Mesenchymal stem cell (in vitro differentiated cells and primary cell): ENCODE measurements at regions not wholly inside any gene's neighbourhood (a gene's known extent, or its start where the extent isn't known, plus 50 kb on each side); places are given as distances from the start of the nearest gene placed in this dataset.
"Not testable (repeated sequence)": the region's sequence is repeated elsewhere in the genome, so short reads cannot be mapped to it uniquely, and the experiment has no call there.

ENCODE experiments used
- DNase-seq: peaks from one replicate; pipeline ENCODE4 v3.0.0-alpha.2; 2013
- H2AFZ ChIP-seq: one replicate; pipeline ENCODE4 v1.6.1; 2013; ENCODE audit warnings: low read depth, mild to moderate bottlenecking, control low read depth, inconsistent platforms, low read length, moderate library complexity
- H2AK5ac ChIP-seq: 2 replicates; pipeline ENCODE4 v1.6.1; 2013; ENCODE audit warnings: low read length, moderate library complexity, mild to moderate bottlenecking, inconsistent platforms; ENCODE audit not compliant: severe bottlenecking
- H2BK120ac ChIP-seq: one replicate; pipeline ENCODE4 v1.6.1; 2013; ENCODE audit warnings: low read depth, mild to moderate bottlenecking, inconsistent platforms, low read length, moderate library complexity
- H2BK12ac ChIP-seq, 2 experiments: one replicate each; pipeline ENCODE4 v1.6.1; 2013; ENCODE audit warnings: inconsistent platforms in 2 of 2, low read length in 2 of 2, mild to moderate bottlenecking in 2 of 2, moderate library complexity in 2 of 2, control low read depth in 1 of 2
- H2BK15ac ChIP-seq: one replicate; pipeline ENCODE4 v1.6.1; 2013; ENCODE audit warnings: mild to moderate bottlenecking, low read depth, inconsistent platforms; ENCODE audit not compliant: poor library complexity, severe bottlenecking
- H2BK5ac ChIP-seq: 2 replicates; pipeline ENCODE4 v1.6.1; 2013; ENCODE audit warnings: low read depth, mild to moderate bottlenecking, low read length, control low read depth, inconsistent platforms; ENCODE audit not compliant: poor library complexity, severe bottlenecking
- H3K14ac ChIP-seq, 2 experiments: one replicate each; pipeline ENCODE4 v1.6.1; 2013; ENCODE audit warnings: inconsistent platforms in 2 of 2, low read length in 2 of 2, control low read depth in 1 of 2, mild to moderate bottlenecking in 1 of 2, moderate library complexity in 1 of 2
- H3K18ac ChIP-seq, 2 experiments: one replicate each; pipeline ENCODE4 v1.6.1; 2013; ENCODE audit warnings: inconsistent platforms in 2 of 2, low read length in 2 of 2, control low read depth in 1 of 2, low read depth in 1 of 2, mild to moderate bottlenecking in 1 of 2
- H3K23ac ChIP-seq, 2 experiments: one replicate each; pipeline ENCODE4 v1.6.1; 2013; ENCODE audit warnings: inconsistent platforms in 2 of 2, low read length in 2 of 2, mild to moderate bottlenecking in 2 of 2, moderate library complexity in 2 of 2, control low read depth in 1 of 2
- H3K27ac ChIP-seq: 2 replicates; pipeline ENCODE4 v1.5.1; 2013; ENCODE audit warnings: mild to moderate bottlenecking, moderate library complexity, low read length, control low read depth, inconsistent platforms; ENCODE audit not compliant: poor library complexity, severe bottlenecking
- H3K27me3 ChIP-seq, 2 experiments: 2 replicates each; pipeline versions ENCODE4 v1.6.1 to v1.7.0; 2013; ENCODE audit warnings: low read length in 2 of 2, mild to moderate bottlenecking in 2 of 2, moderate library complexity in 2 of 2, control low read depth in 1 of 2, inconsistent platforms in 1 of 2; ENCODE audit not compliant: control insufficient read depth in 1 of 2, insufficient read depth in 1 of 2
- H3K36me3 ChIP-seq, 2 experiments: 2 replicates each; pipeline versions ENCODE4 v1.6.1 to v1.7.0; 2013; ENCODE audit warnings: low read length in 2 of 2, control low read depth in 1 of 2, inconsistent platforms in 1 of 2, low read depth in 1 of 2, mild to moderate bottlenecking in 1 of 2; ENCODE audit not compliant: insufficient read depth in 2 of 2, control insufficient read depth in 1 of 2
- H3K4ac ChIP-seq, 2 experiments: one replicate each; pipeline ENCODE4 v1.6.1; 2013; ENCODE audit warnings: inconsistent platforms in 2 of 2, low read length in 2 of 2, mild to moderate bottlenecking in 2 of 2, moderate library complexity in 2 of 2, control low read depth in 1 of 2, low read depth in 1 of 2
- H3K4me1 ChIP-seq: 2 replicates; pipeline ENCODE4 v1.6.1; 2013; ENCODE audit warnings: low read depth, low read length, control low read depth; ENCODE audit not compliant: control insufficient read depth, insufficient read depth
- H3K4me2 ChIP-seq: 2 replicates; pipeline ENCODE4 v1.6.1; 2013; ENCODE audit warnings: low read length, mild to moderate bottlenecking, inconsistent platforms; ENCODE audit not compliant: poor library complexity, severe bottlenecking
- H3K4me3 ChIP-seq, 2 experiments: 2 replicates each; pipeline versions ENCODE4 v1.5.1 to v1.7.0; 2013; ENCODE audit warnings: low read length in 2 of 2, mild to moderate bottlenecking in 2 of 2, control low read depth in 1 of 2, low read depth in 1 of 2; ENCODE audit not compliant: insufficient read depth in 1 of 2
- H3K79me1 ChIP-seq: replicated peaks from 2 replicates; pipeline ENCODE4 v1.6.1; 2013; ENCODE audit warnings: mild to moderate bottlenecking, control low read depth, low read length, inconsistent platforms; ENCODE audit not compliant: poor library complexity, severe bottlenecking
- H3K9ac ChIP-seq: 2 replicates; pipeline ENCODE4 v1.7.0; 2013; ENCODE audit warnings: mild to moderate bottlenecking, low read length, moderate library complexity
- H3K9me3 ChIP-seq: 2 replicates; pipeline ENCODE4 v1.7.0; 2013; ENCODE audit warnings: mild to moderate bottlenecking, low read length; ENCODE audit not compliant: control insufficient read depth
- H4K8ac ChIP-seq: one replicate; pipeline ENCODE4 v1.6.1; 2013; ENCODE audit warnings: inconsistent platforms, mild to moderate bottlenecking, low read length, moderate library complexity
- H4K91ac ChIP-seq: one replicate; pipeline ENCODE4 v1.6.1; 2013; ENCODE audit warnings: mild to moderate bottlenecking, low read length, inconsistent platforms
- WGBS: methylation state at CpG from one replicate; pipeline ENCODE4 v1.1.7; 2013; ENCODE audit warnings: mixed read lengths; 5-methylcytosine and 5-hydroxymethylcytosine counted together

GRCh38 chr2:110342077-110342476, 129.7 kb upstream of the MTLN start:
- not testable (repeated sequence) for H2BK120ac ChIP-seq, H3K18ac ChIP-seq, H2BK5ac ChIP-seq, H4K8ac ChIP-seq, H3K23ac ChIP-seq, H4K91ac ChIP-seq, H3K4me1 ChIP-seq, H3K9me3 ChIP-seq, H3K27ac ChIP-seq, H2AFZ ChIP-seq, H2BK15ac ChIP-seq, H2AK5ac ChIP-seq, DNase-seq, H3K4me2 ChIP-seq, H3K36me3 ChIP-seq, H3K9ac ChIP-seq, H2BK12ac ChIP-seq, H3K27me3 ChIP-seq, H3K4me3 ChIP-seq, H3K4ac ChIP-seq, H3K14ac ChIP-seq, H3K79me1 ChIP-seq
- WGBS, result no CpG with 5 or more reads among the region's 7 CpGs

GRCh38 chr2:110339126-110339525, 126.8 kb upstream of the MTLN start:
- not testable (repeated sequence) for H2BK12ac ChIP-seq, H3K79me1 ChIP-seq, H3K4me1 ChIP-seq, H4K8ac ChIP-seq, H2BK120ac ChIP-seq, H3K4me3 ChIP-seq, H3K9ac ChIP-seq, H3K27ac ChIP-seq, H3K9me3 ChIP-seq, H3K27me3 ChIP-seq, DNase-seq, H3K23ac ChIP-seq, H2AFZ ChIP-seq, H2BK5ac ChIP-seq, H2BK15ac ChIP-seq, H3K36me3 ChIP-seq, H3K4me2 ChIP-seq, H3K14ac ChIP-seq, H2AK5ac ChIP-seq, H3K4ac ChIP-seq, H4K91ac ChIP-seq, H3K18ac ChIP-seq
- WGBS, result no CpG with 5 or more reads among the region's 2 CpGs

GRCh38 chr2:110338277-110339003, 126.1 kb upstream of the MTLN start:
- not testable (repeated sequence) for H2AFZ ChIP-seq, H3K27me3 ChIP-seq, H3K4me2 ChIP-seq, H3K4ac ChIP-seq, DNase-seq, H2BK5ac ChIP-seq, H4K91ac ChIP-seq, H2BK12ac ChIP-seq, H3K23ac ChIP-seq, H3K79me1 ChIP-seq, H2BK120ac ChIP-seq, H3K14ac ChIP-seq, H3K4me3 ChIP-seq, H3K36me3 ChIP-seq, H2BK15ac ChIP-seq, H3K27ac ChIP-seq, H3K9me3 ChIP-seq, H3K9ac ChIP-seq, H3K4me1 ChIP-seq, H3K18ac ChIP-seq, H2AK5ac ChIP-seq, H4K8ac ChIP-seq
- 87% methylated on average over 3 of the region's 22 CpGs for WGBS

GRCh38 chr2:110336071-110336470, 123.7 kb upstream of the MTLN start:
- not testable (repeated sequence) for H2BK5ac ChIP-seq, H2BK12ac ChIP-seq, H3K18ac ChIP-seq, H2BK15ac ChIP-seq, H3K4me1 ChIP-seq, H4K91ac ChIP-seq, H2AK5ac ChIP-seq, H3K9ac ChIP-seq, H4K8ac ChIP-seq, H3K36me3 ChIP-seq, H3K9me3 ChIP-seq, H3K27me3 ChIP-seq, H3K27ac ChIP-seq, H3K79me1 ChIP-seq, H3K4me3 ChIP-seq, H3K14ac ChIP-seq, DNase-seq, H3K23ac ChIP-seq, H3K4me2 ChIP-seq, H2BK120ac ChIP-seq, H3K4ac ChIP-seq, H2AFZ ChIP-seq
- no CpG with 5 or more reads among the region's 5 CpGs for WGBS
